NOMO-1 treated with dmso at 0.1 percent for 144 hours (cell line): ENCODE measurements at regions not wholly inside any gene's neighbourhood (a gene's known extent, or its start where the extent isn't known, plus 50 kb on each side); places are given as distances from the start of the nearest gene placed in this dataset.
"Not testable (repeated sequence)": the region's sequence is repeated elsewhere in the genome, so short reads cannot be mapped to it uniquely, and the experiment has no call there.

ENCODE experiments used
- DNase-seq: peaks from one replicate; lab custom pipeline; 2025; ENCODE audit not compliant: unreplicated experiment; lab: John Stamatoyannopoulos, UW

- no peak for DNase-seq
Measured at GRCh38 chr11:116343270-116343669, 429.5 kb downstream of the BUD13 start.

DNA sequence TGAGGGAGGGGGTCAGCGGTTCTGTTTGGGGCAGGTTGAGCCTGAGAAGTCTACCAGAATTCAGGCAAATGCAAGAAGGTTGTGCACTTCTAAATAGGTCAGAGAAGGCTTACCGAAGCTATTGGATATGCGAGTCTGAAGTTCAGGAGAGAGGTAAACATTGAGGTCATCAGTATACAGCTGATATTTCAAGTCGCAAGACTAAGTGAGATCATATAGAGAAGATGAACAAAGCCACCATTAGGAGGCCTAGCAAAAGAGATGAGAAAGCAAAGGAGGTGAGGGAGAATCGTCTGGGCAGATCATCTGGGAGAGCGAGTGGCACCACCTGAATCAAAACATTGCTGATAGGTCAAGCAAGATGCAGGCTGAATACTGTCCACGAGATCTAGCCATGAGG lies 430.6 kb downstream of the BUD13 start:
- DNase-seq, result no peak

GRCh38 chr11:116339306-116340098 lies 433.3 kb downstream of the BUD13 start:
- no peak for DNase-seq

DNA sequence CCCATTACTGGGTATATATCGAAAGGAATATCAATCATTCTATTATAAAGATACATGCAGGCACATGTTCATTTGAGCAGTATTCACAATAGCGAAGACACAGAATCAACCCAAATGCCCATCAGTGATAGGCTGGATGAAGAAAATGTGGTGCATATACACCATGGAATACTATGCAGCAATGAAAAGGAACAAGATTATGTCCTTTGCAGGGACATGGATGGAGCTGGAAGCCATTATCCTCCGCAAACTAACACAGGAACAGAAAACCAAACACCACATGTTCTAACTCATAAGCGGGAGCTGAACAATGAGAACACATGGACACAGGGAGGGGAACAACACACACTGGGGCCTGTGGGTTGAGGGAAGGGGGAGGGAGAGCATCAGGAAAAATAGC lies 434.3 kb downstream of the BUD13 start:
- DNase-seq, result not testable (repeated sequence)

- DNase-seq, result no peak
Measured at GRCh38 chr11:116336540-116336939, 436.2 kb downstream of the BUD13 start.

DNA sequence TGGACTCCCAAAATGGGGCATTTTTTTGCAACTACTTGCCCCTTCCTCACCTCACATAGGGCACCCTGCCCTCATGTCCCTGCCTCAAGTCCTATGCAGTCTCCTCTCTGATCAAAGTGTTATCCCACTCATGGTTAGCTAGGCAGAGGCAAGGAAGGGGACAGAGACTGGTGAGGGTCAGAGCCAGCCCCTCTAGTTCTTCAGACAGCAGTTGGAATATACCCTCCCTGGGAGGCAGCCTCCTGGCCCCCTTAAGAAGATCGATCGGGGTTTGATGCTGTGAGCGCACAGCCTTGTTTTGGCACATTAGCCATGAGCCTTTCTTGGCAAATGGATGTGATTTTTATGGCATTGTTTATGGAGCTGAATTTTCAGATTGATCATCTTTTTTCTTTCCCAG lies 436.9 kb downstream of the BUD13 start:
- no peak for DNase-seq

GRCh38 chr11:116335078-116335477 lies 437.7 kb downstream of the BUD13 start:
- DNase-seq, result no peak

DNA sequence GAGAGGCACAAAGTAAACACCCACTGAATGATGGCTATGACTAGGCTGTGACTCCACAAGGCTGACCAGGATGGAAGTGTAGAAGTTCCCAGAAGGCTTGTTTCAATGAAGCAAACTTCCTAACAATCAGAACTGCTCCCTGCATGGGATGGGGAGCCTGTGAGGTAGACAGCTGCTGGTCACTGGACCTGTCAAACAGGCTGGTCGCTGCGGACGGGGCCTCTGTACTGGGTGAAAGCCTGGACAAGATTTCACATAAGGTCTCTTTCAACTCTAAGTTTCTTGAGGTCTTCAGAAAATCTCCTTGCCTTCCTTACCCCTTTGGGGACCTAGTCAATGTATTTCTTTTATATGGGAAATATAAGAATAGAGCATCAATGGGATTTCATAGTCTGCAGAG lies 438.2 kb downstream of the BUD13 start:
- DNase-seq, result no peak

GRCh38 chr11:116333001-116333535 lies 439.7 kb downstream of the BUD13 start:
- no peak for DNase-seq

GRCh38 chr11:116332391-116332790 lies 440.4 kb downstream of the BUD13 start:
- DNase-seq, result no peak

DNA sequence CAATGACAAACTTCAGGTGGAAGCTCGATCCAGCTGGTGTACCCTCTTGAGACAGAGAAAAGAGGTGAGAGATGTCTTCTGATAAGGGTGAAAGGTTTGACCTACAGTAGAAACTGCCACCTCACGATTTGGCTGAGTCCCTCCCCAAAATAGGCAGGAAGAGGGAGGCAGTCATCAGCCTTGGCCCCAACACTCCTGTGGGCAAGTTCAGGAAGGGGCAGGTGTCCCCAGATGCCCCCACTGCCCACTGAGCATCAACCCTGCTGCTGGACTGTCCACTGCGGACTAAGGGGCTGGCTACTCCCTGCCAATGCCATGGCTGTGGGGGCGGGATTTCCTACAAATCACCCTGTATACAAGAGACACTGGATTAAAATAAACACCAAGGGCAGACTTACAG lies 441.4 kb downstream of the BUD13 start:
- DNase-seq, result no peak

GRCh38 chr11:116330439-116331185 lies 442.2 kb downstream of the BUD13 start:
- DNase-seq, result no peak

DNA sequence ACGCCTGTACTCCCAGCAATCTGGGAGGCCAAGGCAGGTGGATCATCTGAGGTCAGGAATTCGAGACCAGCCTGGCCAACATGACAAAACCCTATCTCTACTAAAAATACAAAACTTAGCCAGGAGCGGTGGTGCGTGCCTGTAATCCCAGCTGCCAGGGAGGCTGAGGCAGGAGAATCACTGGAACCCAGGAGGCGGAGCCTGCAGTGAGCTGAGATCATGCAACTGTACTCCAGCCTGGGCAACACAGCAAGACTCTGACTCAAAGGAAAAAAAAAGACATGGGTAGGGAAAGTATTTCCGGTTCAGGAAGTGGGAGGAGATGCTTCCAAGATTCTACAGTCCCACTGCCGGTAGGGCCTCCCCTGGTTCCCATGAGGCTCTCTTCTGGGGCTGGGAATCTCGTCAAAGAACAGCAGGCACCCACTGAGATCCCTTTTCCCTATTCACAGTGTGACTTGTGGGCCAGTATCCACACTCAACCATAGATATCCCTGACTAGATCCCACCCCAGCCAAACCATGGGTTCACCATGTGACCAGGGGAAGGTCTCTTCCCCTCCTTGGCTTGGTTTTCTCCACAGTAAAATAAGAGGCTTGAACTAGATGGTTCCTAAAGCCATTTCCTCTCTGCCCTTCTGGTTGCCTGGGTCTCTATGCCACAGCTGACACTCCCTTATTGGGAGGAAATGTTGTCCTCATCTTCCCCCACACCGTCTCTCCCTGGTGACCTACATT lies 443.3 kb downstream of the BUD13 start:
- no peak for DNase-seq

- no peak for DNase-seq
Measured at GRCh38 chr11:116328851-116329250, 443.9 kb downstream of the BUD13 start.

- DNase-seq, result no peak
Measured at GRCh38 chr11:116328391-116328790, 444.4 kb downstream of the BUD13 start.

GRCh38 chr11:116326146-116326545 lies 446.6 kb downstream of the BUD13 start:
- DNase-seq, result no peak

DNA sequence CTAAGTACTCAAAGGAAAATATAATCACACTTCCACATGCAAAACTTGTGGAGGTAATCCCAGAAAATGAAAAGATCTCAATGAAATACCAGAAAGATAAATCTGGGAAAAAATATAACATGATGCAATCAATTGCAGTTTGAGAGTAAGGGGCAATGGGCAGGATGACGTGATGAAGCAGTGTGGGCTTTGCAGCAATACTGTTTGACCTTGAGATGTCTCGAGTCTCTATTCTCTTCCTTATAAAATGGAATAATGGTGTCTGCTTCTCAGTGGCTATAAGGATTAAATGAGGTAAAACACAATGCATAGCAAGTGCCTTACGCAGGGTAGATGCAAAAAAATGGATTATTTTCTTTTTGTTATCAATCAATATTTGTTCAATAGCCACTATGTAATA lies 447.5 kb downstream of the BUD13 start:
- DNase-seq, result no peak

- DNase-seq, result not testable (repeated sequence)
Measured at GRCh38 chr11:116324077-116324476, 448.7 kb downstream of the BUD13 start.

DNA sequence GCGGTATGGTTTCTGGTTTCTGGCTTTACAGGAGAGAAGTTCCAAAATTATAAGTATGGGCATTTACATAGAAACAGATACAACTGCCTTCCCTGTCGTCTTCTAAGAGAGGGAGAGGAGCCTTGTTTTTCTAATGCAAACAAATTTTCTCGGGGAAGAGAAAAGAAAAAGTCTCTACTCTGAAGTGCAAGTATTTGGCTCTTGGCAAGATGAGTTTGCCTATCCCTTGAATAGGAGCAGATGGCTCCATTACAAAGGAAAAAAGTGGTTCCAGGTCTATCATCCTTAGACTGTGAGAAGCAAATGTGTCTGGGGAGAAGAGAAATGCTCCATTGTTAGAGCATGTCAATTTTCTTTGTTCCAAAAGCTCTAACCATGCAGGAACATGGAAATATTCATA lies 455.6 kb downstream of the BUD13 start:
- no peak for DNase-seq

- DNase-seq, result no peak
Measured at GRCh38 chr11:116314006-116314405, 458.8 kb downstream of the BUD13 start.

DNA sequence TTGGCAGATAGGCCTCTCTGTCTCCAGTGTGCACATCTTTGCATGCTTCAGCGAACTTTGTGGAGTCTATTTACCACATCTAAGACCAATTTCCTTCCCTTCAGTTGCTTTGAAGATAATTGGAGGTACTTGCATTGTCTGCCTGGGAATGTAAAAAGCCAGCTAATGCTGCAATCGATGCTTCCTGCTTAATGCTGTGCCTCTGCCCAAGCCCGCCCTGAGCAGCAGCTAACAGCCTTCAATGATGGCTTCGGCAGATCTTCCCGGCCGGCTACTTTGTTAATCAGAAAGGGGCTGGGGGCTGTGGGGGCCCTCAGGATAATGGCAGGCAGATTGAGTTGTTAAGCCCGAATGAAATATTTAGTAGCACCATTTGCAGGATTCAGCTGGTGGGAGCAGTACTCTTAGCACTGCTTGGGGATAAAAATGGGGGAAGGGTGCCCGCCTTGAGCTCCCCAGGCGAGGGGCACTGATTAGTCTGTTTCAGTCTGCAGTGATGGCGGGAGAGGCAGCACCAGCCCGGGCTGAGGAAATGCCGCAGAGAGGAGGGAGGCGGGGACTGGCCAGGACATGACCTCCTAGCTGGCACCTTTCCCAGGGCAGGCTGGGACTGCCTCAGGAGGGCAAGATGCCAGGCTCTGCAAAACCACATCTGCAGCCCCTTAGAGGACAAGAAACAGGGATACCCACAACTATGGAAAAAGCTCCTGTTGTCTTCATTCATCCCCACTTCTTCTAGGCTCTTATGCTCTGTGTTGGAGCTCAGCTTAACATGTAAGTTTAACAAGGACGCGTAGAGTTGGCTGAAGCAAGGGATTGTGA lies 460.0 kb downstream of the BUD13 start:
- DNase-seq, result no peak
